Gastroesophageal sphincter (tissue), 3 donors: ENCODE measurements at regions not wholly inside any gene's neighbourhood (a gene's known extent, or its start where the extent isn't known, plus 50 kb on each side); places are given as distances from the start of the nearest gene placed in this dataset.

Experiments
- CTCF ChIP-seq, 4 experiments: fragments of 200-600 bp in 2 of 4; fragments of 450-650 bp in 2 of 4; sonication (generic) in 1 of 4; IDR thresholded peaks; one replicate each; pipeline ENCODE4 v1.5.1; 2017 to 2019; ENCODE audit warnings: antibody characterized with exemption in 4 of 4, mild to moderate bottlenecking in 2 of 4, moderate library complexity in 2 of 4
- POLR2A ChIP-seq, 2 donors: fragments of 450-650 bp; IDR thresholded peaks; one replicate each; pipeline ENCODE4 v1.6.1; 2017; ENCODE audit warnings: antibody characterized with exemption in 2 of 2, mild to moderate bottlenecking in 2 of 2, moderate library complexity in 1 of 2

- TF ChIP-seq POLR2A (IDR thresholded peaks at IDR 0.05) = no peak
- no peak for TF ChIP-seq CTCF (IDR thresholded peaks at IDR 0.05)
Observed at GRCh38 chr6:165805636-165806035, 142.6 kb upstream of the PDE10A start.
